Thyroid gland (tissue), 4 donors: ENCODE measurements at regions not wholly inside any gene's neighbourhood (a gene's known extent, or its start where the extent isn't known, plus 50 kb on each side); places are given as distances from the start of the nearest gene placed in this dataset.

Experiments used
- CTCF ChIP-seq, 6 experiments: fragments of 200-600 bp in 3 of 6; fragments of 450-650 bp in 3 of 6; sonication (generic) in 3 of 6; IDR thresholded peaks; one replicate each; pipeline ENCODE4 v1.5.1; 2016 to 2019; ENCODE audit warnings: antibody characterized with exemption in 6 of 6, mild to moderate bottlenecking in 2 of 6, inconsistent platforms in 1 of 6, moderate library complexity in 1 of 6
- POLR2A ChIP-seq, 2 donors: fragments of 450-650 bp; IDR thresholded peaks; one replicate each; pipeline ENCODE4 v1.6.1; 2017; ENCODE audit warnings: antibody characterized with exemption in 2 of 2, mild to moderate bottlenecking in 2 of 2, moderate library complexity in 1 of 2

DNA sequence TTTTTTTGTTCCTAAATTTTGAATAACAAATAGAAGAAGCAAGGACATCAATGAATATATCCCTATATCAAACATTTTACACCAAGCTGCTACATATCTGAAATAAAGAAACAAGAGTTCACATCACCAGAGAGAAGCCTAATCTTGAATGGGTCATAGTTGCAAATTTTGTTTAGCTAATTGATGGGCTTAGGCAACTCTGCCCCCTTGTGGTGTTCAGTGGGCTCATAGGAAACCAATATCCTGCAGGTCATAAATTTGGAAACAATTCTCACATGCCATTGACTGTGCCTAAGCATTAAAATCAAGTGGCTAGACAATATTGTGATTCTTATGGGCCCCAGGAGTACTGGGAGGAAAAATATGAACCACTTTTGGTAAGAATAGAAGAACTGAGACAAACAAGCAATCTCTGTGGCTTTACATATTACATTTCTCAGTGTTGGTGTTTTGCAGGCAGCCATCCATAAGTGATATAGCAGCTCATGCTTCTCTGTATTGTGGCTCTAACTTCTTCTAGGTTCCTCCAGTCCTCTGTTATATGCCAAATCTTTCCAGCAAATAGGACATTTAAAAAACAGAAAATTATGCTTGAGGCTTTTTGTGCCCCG is 1262.8 kb upstream of the PRMT6 start:
- TF ChIP-seq CTCF (IDR thresholded peaks at IDR 0.05) (peak in 5 of 6 experiments; percentile 38 to 70 (median 64)), POLR2A (IDR thresholded peaks at IDR 0.05) (no peak)
